ENCODE measurements at regions not wholly inside any gene's neighbourhood (a gene's known extent, or its start where the extent isn't known, plus 50 kb on each side); places are given as distances from the start of the nearest gene placed in this dataset.

- 80% methylated on average over 1 of the region's 1 CpG for WGBS (ENCODE audit: insufficient coverage)
- no peaks in the 10 kb centered on the region for H3K36me3 ChIP-seq (ENCODE audit: control insufficient read depth, insufficient read depth, low read length)
- DNase-seq = no peak
- Mint-ChIP-seq H3K4me1 (no peaks in the 10 kb centered on the region), H3K27ac (no peak overlapping the region), H3K4me3 (no peak overlapping the region), H3K9me3 (peaks cover 9 to 11% of the 10 kb centered on the region in 2 donors), H3K27me3 (ENCODE audit: low read depth in 2 of 2) (no peaks in the 10 kb centered on the region), H3K36me3 (no peaks in the 10 kb centered on the region)
- H3K4me1 ChIP-seq (ENCODE audit: control insufficient read depth, insufficient read depth, low read length) = no peaks in the 10 kb centered on the region
- H3K4me3 ChIP-seq (ENCODE audit: low read length) = no peak overlapping the region
- H3K27ac ChIP-seq (ENCODE audit: low read length) = no peak overlapping the region
- intact Hi-C loops (cut with micrococcal nuclease) = no loop called here
- no peak for TF ChIP-seq CTCF (IDR thresholded peaks at IDR 0.05)
- H3K9me3 ChIP-seq (ENCODE audit: control insufficient read depth, insufficient read depth, low read length) = no peaks in the 10 kb centered on the region
- ATAC-seq = no peak
- no peaks in the 10 kb centered on the region for H3K27me3 ChIP-seq (ENCODE audit: control insufficient read depth, insufficient read depth, low read length)
Observed at GRCh38 chr9:118577121-118577520, 792.1 kb downstream of the BRINP1 start.

GRCh38 chr9:118578467-118578866, 790.8 kb downstream of the BRINP1 start:
- H3K4me1 ChIP-seq (ENCODE audit: control insufficient read depth, insufficient read depth, low read length) = no peaks in the 10 kb centered on the region
- Mint-ChIP-seq H3K9me3 (peaks cover 4 to 9% of the 10 kb centered on the region in 2 donors), H3K4me3 (no peak overlapping the region), H3K27me3 (ENCODE audit: low read depth in 2 of 2) (no peaks in the 10 kb centered on the region), H3K36me3 (no peaks in the 10 kb centered on the region), H3K27ac (no peak overlapping the region), H3K4me1 (no peaks in the 10 kb centered on the region)
- H3K36me3 ChIP-seq (ENCODE audit: control insufficient read depth, insufficient read depth, low read length) = no peaks in the 10 kb centered on the region
- ATAC-seq = no peak
- no peaks in the 10 kb centered on the region for H3K27me3 ChIP-seq (ENCODE audit: control insufficient read depth, insufficient read depth, low read length)
- intact Hi-C loops (cut with micrococcal nuclease) = no loop called here
- no peak overlapping the region for H3K27ac ChIP-seq (ENCODE audit: low read length)
- H3K4me3 ChIP-seq (ENCODE audit: low read length) = no peak overlapping the region
- TF ChIP-seq CTCF (IDR thresholded peaks at IDR 0.05) = no peak
- no peak for DNase-seq
- H3K9me3 ChIP-seq (ENCODE audit: control insufficient read depth, insufficient read depth, low read length) = no peaks in the 10 kb centered on the region

GRCh38 chr9:118583414-118583813, 785.8 kb downstream of the BRINP1 start:
- Histone ChIP-seq H3K36me3 (ENCODE audit: control insufficient read depth, insufficient read depth, low read length) (no peaks in the 10 kb centered on the region), H3K27ac (ENCODE audit: low read length) (no peak overlapping the region), H3K9me3 (ENCODE audit: control insufficient read depth, insufficient read depth, low read length) (no peaks in the 10 kb centered on the region), H3K4me1 (ENCODE audit: control insufficient read depth, insufficient read depth, low read length) (no peaks in the 10 kb centered on the region), H3K27me3 (ENCODE audit: control insufficient read depth, insufficient read depth, low read length) (no peaks in the 10 kb centered on the region), H3K4me3 (ENCODE audit: low read length) (no peak overlapping the region)
- Mint-ChIP-seq H3K9me3 (peaks cover 4 to 8% of the 10 kb centered on the region in 2 donors), H3K27ac (no peak overlapping the region), H3K36me3 (no peaks in the 10 kb centered on the region), H3K27me3 (ENCODE audit: low read depth in 2 of 2) (no peaks in the 10 kb centered on the region), H3K4me3 (no peak overlapping the region), H3K4me1 (no peaks in the 10 kb centered on the region)
- intact Hi-C loops (cut with micrococcal nuclease) = no loop called here
- DNase-seq = no peak
- 61% methylated on average over 3 of the region's 4 CpGs for WGBS (ENCODE audit: insufficient coverage)
- no peak for ATAC-seq
- TF ChIP-seq CTCF (IDR thresholded peaks at IDR 0.05) = no peak

- H3K27ac ChIP-seq (ENCODE audit: low read length) = no peak overlapping the region
- WGBS (ENCODE audit: insufficient coverage) = 68% methylated on average over 2 of the region's 2 CpGs
- intact Hi-C loops (cut with micrococcal nuclease) = no loop called here
- no peaks in the 10 kb centered on the region for H3K36me3 ChIP-seq (ENCODE audit: control insufficient read depth, insufficient read depth, low read length)
- H3K4me1 Mint-ChIP-seq = no peaks in the 10 kb centered on the region
- ATAC-seq (no peak), DNase-seq (no peak)
- H3K27ac Mint-ChIP-seq = no peak overlapping the region
- H3K36me3 Mint-ChIP-seq = no peaks in the 10 kb centered on the region
- no peaks in the 10 kb centered on the region for H3K9me3 ChIP-seq (ENCODE audit: control insufficient read depth, insufficient read depth, low read length)
- no peak overlapping the region for H3K4me3 Mint-ChIP-seq
- no peak overlapping the region for H3K4me3 ChIP-seq (ENCODE audit: low read length)
- H3K27me3 ChIP-seq (ENCODE audit: control insufficient read depth, insufficient read depth, low read length) = no peaks in the 10 kb centered on the region
- no peaks in the 10 kb centered on the region for H3K27me3 Mint-ChIP-seq (ENCODE audit: low read depth in 2 of 2)
- H3K9me3 Mint-ChIP-seq = peaks cover 4 to 8% of the 10 kb centered on the region in 2 donors
- no peaks in the 10 kb centered on the region for H3K4me1 ChIP-seq (ENCODE audit: control insufficient read depth, insufficient read depth, low read length)
- TF ChIP-seq CTCF (IDR thresholded peaks at IDR 0.05) = no peak
Observed at GRCh38 chr9:118586978-118587377, 782.3 kb downstream of the BRINP1 start.

All from natural killer cell (primary cell).